ENCODE measurements at regions not wholly inside any gene's neighbourhood (a gene's known extent, or its start where the extent isn't known, plus 50 kb on each side); places are given as distances from the start of the nearest gene placed in this dataset.

DNA sequence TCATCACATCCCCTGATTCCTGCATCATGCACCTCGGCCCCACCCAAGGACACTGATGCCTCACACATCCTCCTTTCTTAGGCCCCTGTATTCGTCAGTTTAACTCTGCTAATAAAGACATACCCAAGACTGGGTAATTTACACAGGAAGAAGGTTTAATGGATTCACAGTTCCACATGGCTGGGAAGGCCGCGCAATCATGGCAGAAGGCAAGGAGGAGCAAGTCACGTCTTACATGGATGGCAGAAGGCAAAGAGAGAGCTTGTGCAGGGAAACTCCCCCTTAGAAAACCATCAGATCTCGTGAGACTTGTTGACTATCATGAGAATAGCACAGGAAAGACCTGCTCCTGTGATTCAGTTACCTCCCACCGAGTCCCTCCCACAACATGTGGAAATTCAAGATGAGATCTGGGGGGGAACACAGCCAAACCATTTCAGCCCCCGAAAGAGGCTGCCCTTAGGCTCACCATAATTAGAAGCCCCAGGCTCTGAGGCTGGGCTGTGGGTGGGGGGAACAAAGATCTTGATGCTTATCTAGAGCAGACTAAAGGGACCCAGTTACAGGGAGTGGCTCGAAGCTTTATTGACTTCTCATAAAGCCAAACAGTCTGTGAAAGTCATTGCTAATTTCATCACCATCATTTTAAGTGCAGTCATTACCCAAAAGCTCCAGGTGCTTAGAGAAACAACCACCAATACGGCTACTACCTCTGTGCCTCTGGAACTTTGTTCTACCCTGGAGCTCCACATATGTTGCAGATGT lies 181.5 kb downstream of the MATN1 start:
- H3K36me3 ChIP-seq (replicated peaks; ENCODE audit: control insufficient read depth, insufficient read depth, low read length), result no peaks in the 10 kb centered on the region
- H3K4me3 ChIP-seq (ENCODE audit: insufficient read depth, low read depth, low read length), result no peak overlapping the region
- no peak for DNase-seq
- H3K27me3 ChIP-seq (ENCODE audit: control insufficient read depth, insufficient read depth, low read length), result no peaks in the 10 kb centered on the region

DNA sequence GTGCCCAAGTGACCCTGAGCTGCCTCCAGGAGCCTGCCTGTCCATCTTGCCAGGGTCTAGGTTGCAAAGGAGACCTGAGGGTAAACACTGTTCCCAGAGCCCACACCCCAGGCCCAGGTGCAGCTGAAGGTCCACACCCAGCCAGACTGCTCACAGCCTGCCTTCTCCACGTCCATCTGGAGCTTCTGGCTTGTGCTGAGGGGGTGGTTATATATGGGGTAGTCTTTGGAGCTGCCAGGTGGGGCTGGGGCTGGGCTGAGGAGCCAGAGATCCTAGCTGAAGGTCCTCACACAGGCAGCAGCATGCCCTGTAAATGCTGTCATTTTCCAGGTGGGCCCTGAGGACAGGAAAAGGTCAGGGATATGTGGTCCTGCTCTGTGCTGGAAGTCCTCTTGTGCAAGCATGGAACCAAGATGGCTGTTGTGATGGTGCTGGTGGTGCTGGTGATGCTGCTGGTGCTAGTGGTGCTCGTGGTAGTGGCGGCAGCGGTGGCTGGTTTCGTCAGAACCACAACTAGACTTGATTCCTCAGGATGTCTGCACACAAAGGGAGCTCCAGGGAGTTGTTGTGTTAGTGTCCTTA lies 182.7 kb downstream of the MATN1 start:
- no peaks in the 10 kb centered on the region for H3K27me3 ChIP-seq (ENCODE audit: control insufficient read depth, insufficient read depth, low read length)
- H3K4me3 ChIP-seq (ENCODE audit: insufficient read depth, low read depth, low read length), result no peak overlapping the region
- no peak for DNase-seq
- H3K36me3 ChIP-seq (replicated peaks; ENCODE audit: control insufficient read depth, insufficient read depth, low read length), result no peaks in the 10 kb centered on the region

DNA sequence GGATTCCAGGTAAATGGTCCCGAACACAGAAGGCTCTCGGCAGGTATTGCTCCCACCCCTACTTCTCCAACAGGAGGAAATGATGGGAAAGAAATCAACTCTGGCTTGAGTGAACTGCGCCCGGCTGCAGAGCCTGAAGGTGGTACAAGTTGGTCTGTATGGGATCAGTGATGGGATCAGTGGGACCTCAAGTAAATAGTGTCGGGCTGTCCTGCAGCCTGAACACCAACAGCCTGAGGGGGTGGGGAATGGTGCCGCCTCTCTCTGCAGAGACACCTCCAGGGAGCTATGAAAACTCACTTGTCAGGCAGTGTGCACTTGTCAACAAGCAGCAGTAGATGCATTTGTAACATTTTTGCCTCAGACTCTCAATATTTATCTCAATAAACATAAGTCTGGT lies 183.5 kb downstream of the MATN1 start:
- no peaks in the 10 kb centered on the region for H3K27me3 ChIP-seq (ENCODE audit: control insufficient read depth, insufficient read depth, low read length)
- H3K4me3 ChIP-seq (ENCODE audit: insufficient read depth, low read depth, low read length), result no peak overlapping the region
- no peak for DNase-seq
- H3K36me3 ChIP-seq (replicated peaks; ENCODE audit: control insufficient read depth, insufficient read depth, low read length), result no peaks in the 10 kb centered on the region

DNA sequence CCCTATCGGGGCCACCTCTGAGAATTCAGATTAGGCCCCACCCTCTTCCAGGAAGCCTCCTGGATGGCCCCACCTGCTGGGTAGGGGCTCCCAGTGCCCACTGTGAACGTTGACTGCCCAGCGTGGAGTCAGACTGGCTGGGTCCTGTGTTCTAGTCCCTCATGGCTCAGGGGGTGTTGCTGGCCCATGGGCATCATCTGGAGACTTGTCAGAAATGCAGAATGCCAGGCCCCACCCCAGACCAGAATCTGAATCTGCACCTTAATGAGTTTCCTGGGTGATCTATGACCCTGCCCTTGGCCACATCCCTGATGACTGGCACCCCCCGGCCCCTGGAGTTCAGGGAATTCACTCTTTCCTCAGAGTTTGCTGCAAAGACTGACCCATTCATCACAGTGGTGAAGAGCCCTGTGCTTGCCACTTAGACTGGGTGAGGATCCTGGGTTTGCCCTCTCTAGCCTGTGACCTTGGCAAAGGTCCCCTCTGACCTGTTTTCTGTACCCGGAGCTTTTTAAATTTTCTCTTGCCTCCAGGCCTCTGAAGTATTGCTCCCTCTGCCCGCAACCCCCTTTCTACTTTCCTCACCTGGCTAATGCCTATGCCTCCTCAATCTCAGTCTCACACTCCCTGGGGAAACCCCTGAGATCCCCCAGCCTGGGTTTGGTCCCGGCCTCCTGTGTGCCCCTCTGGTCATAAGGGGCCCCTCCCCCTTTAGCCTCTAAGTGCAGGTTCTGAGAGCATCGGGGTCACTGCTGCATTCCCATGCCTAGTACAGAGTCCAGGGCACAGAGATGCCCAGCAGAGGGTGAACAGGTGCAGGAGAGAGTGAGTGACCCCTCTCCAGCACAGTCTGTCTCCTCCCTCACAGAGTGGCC lies 184.2 kb downstream of the MATN1 start:
- Histone ChIP-seq H3K27me3 (ENCODE audit: control insufficient read depth, insufficient read depth, low read length) (no peaks in the 10 kb centered on the region), H3K4me3 (ENCODE audit: insufficient read depth, low read depth, low read length) (no peak overlapping the region), H3K36me3 (replicated peaks; ENCODE audit: control insufficient read depth, insufficient read depth, low read length) (no peaks in the 10 kb centered on the region)
- no peak for DNase-seq

DNA sequence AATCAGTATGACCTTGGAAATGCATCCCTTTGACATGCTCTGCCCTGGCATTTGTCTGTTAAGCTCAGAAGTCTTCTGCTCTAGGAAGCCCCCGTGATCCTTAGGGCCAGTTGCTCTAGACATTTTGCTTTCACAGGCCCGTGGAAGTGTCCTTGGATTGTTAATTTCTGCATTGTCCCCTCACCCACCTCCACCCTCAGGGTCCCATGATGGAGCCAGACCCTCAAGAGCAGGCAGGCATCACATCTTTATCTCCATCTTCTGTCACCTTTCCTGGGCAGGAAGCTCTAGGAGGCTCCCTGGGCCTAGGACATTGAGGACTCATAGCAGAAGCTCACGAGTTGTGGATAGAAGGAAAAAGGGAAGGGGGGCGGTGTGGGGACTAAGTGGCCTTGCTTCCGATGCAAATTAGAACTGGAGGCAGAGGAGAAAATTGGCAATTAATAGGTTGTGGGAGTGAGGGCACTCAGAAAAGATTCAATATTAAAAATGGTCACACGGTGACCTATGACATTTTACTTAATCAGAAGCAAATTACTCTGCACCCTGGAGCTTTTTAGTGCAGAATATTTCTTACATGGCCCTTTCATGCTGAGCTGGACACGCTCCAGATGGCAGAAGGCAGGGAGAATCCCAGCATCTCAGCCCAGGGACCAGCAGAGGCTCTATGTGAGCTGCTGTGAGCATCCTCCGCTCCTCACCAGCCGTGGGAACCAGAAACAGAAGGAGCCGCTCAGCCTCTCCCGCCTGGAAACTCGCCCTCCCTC lies 185.0 kb downstream of the MATN1 start:
- DNase-seq, result no peak
- no peak overlapping the region for H3K4me3 ChIP-seq (ENCODE audit: insufficient read depth, low read depth, low read length)
- H3K27me3 ChIP-seq (ENCODE audit: control insufficient read depth, insufficient read depth, low read length), result no peaks in the 10 kb centered on the region
- no peaks in the 10 kb centered on the region for H3K36me3 ChIP-seq (replicated peaks; ENCODE audit: control insufficient read depth, insufficient read depth, low read length)

DNA sequence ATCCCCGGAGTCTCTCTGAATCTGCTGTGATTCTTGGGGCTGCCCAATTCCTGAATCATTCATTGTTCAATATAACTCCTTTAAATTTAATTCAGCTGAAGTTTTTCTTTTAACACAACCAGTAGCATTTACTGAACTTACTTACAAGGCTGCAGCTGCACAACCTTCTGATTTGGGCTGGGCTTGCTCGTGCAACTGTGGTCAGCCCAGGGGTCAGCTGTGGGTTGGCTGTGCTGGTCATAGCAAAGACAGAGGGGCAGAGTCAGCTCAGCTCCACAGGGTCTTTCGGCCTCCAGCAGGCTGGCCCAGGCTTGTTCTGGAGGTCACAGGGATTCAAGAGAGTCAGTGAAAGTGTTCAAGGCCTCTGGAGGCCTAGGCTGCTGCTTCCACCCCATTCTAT lies 186.1 kb downstream of the MATN1 start:
- Histone ChIP-seq H3K4me3 (ENCODE audit: insufficient read depth, low read depth, low read length) (no peak overlapping the region), H3K27me3 (ENCODE audit: control insufficient read depth, insufficient read depth, low read length) (no peaks in the 10 kb centered on the region)

DNA sequence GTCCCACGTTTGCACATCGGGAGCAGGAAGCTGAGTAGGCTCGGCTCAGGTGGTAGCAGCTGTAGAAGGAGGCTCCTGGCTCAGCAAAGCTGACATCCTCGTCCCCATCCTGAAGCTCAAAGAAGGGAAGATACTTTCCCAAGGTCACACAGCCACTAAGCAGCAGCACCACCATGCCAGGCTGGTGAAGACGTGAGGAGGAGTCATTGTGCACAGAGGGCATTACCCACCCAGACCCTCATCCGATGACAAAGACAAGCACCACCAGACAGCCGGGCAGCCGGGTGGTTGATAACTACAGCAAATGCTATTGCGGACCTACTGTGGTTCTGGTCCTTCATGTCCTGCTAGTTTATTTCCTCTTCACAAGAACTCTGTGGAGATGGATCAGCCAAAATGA lies 186.9 kb downstream of the MATN1 start:
- Histone ChIP-seq H3K27me3 (ENCODE audit: control insufficient read depth, insufficient read depth, low read length) (no peaks in the 10 kb centered on the region), H3K36me3 (replicated peaks; ENCODE audit: control insufficient read depth, insufficient read depth, low read length) (no peaks in the 10 kb centered on the region), H3K4me3 (ENCODE audit: insufficient read depth, low read depth, low read length) (no peak overlapping the region)
- DNase-seq, result no peak

More for the DNA sequence above, 186.1 kb downstream of the MATN1 start:
- DNase-seq, result no peak
- H3K36me3 ChIP-seq (replicated peaks; ENCODE audit: control insufficient read depth, insufficient read depth, low read length), result no peaks in the 10 kb centered on the region

DNA sequence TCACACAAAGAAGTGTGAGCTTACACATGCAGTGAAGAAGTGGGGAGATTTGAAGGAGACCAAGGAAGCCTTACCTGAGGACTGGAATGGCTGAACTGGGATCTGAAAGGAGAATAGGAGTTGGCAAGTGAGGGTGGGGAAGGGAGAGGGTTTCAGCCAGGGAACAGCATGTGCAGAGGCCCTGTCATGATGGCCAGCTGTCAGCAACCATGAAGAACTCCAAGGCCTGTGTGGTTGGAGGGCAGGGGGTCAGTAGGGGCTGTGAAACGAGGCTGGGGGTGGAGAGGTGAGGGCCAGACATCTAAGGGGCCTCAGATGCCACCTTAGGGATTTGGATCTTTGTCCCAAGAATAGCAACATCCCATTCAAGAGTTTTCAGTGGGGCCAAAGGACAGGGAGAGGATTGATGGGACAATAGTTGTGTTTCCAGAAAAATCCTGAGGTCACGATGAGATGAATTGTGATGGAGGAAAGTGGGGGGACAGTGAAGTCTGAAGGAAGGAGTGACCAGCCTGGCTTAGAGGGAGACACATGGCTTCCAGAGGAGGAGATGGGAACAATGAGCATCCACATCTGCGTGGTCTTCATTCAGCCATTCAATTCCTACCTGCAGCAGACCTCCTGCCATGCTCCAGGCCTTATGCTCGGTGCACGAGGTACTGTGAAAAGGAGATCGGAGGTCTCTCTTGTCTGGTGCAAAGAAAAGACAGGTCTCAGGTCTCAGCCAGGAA lies 187.6 kb downstream of the MATN1 start:
- no peaks in the 10 kb centered on the region for H3K36me3 ChIP-seq (replicated peaks; ENCODE audit: control insufficient read depth, insufficient read depth, low read length)
- DNase-seq, result no peak
- no peaks in the 10 kb centered on the region for H3K27me3 ChIP-seq (ENCODE audit: control insufficient read depth, insufficient read depth, low read length)
- H3K4me3 ChIP-seq (ENCODE audit: insufficient read depth, low read depth, low read length), result no peak overlapping the region

DNA sequence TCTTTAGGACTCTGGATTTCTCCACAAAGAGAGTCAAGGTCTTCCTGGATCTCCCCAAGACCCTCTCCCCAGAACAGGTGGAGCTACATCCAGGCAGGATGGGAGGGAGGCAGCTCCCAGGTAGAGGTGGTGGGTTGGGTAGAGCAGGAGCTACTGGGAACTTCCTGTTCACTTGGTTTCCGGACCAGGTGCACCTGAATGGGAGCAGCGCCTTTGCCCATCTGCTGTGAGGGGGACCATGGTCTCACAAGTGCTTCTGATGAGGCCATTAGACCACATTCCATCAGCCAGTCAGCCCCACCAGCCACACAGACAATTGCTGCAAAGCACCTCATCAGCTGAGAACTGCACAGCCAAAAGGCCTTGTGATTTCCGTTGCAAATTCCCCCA lies 188.8 kb downstream of the MATN1 start:
- no peaks in the 10 kb centered on the region for H3K36me3 ChIP-seq (replicated peaks; ENCODE audit: control insufficient read depth, insufficient read depth, low read length)
- no peak overlapping the region for H3K4me3 ChIP-seq (ENCODE audit: insufficient read depth, low read depth, low read length)
- DNase-seq, result no peak
- no peaks in the 10 kb centered on the region for H3K27me3 ChIP-seq (ENCODE audit: control insufficient read depth, insufficient read depth, low read length)

DNA sequence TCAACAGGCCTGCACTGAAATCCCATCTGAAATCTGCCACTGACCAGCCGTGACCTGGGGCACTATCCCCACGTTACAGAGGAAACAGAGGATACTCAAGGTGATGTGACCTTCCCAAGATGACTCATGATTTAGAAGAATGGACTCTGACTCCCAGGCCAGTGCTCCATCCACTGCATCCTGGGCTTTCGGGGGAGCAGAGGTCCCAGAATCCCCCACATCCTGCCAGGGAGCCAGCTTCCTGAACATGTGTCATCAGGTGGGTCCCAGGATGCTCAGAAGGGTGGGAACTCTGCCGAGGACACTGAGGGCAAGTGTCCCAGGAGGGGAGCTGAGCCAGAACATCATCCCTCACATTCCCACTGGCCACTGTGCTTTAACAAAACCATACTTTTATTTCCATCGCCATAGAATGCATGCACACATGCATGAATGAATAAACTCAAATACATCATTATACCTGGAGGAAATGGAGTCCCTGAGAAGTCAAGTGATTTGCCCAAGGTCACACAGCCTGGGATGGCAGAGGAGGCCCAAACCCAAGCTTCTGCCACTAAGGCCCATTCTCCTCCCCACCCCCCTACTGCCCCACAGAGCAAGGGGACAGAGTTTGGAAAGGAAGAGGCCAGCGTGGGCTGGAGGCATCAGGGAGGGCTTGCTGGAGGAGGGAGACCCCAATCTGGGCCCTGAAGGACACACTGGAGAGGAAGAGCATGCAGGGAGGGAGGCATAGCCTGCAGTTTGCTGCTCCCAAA lies 189.4 kb downstream of the MATN1 start:
- Histone ChIP-seq H3K36me3 (replicated peaks; ENCODE audit: control insufficient read depth, insufficient read depth, low read length) (no peaks in the 10 kb centered on the region), H3K27me3 (ENCODE audit: control insufficient read depth, insufficient read depth, low read length) (no peaks in the 10 kb centered on the region), H3K4me3 (ENCODE audit: insufficient read depth, low read depth, low read length) (no peak overlapping the region)
- DNase-seq, result no peak

DNA sequence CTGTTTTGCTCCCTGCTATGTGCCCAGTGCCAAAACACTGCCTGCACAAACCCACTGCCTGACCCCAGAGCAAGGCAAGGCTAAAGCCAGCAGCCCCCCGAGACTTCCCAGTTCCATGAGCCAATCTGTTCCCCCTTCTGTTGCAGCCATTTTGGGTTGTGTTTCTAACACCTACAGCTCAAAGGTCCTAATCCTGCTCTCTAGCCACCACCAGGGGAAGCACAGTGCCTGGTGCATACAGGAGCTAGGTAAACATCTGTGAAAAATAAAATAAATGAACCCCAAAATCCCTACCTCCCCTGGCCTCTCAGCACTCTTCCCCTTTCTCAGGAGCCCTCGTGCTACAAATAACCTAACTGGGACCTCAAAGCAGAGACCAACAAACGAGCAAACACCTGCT lies 190.2 kb downstream of the MATN1 start:
- no peak for DNase-seq
- H3K36me3 ChIP-seq (replicated peaks; ENCODE audit: control insufficient read depth, insufficient read depth, low read length), result no peaks in the 10 kb centered on the region
- no peak overlapping the region for H3K4me3 ChIP-seq (ENCODE audit: insufficient read depth, low read depth, low read length)
- H3K27me3 ChIP-seq (ENCODE audit: control insufficient read depth, insufficient read depth, low read length), result no peaks in the 10 kb centered on the region

DNA sequence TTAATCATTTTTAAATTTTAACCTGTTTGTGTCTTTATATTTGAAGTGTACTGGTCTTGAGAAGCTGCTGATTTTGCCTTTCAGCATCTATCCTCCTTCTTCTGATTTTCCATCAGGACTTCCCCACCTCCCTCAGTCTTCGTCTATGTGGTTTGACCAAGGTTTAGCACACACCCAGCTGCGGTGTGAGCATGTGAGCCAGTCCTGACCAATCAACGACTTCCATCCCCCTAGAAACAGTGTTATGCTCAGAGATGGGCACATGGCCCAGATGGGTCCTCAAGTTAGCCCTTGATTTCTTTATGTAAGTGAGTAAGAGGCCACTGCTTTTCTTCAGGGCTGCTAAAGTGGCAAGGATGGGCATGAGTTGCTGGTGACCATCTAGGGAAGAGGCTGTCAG lies 190.8 kb downstream of the MATN1 start:
- Histone ChIP-seq H3K36me3 (replicated peaks; ENCODE audit: control insufficient read depth, insufficient read depth, low read length) (no peaks in the 10 kb centered on the region), H3K27me3 (ENCODE audit: control insufficient read depth, insufficient read depth, low read length) (no peaks in the 10 kb centered on the region), H3K4me3 (ENCODE audit: insufficient read depth, low read depth, low read length) (no peak overlapping the region)
- DNase-seq, result no peak

DNA sequence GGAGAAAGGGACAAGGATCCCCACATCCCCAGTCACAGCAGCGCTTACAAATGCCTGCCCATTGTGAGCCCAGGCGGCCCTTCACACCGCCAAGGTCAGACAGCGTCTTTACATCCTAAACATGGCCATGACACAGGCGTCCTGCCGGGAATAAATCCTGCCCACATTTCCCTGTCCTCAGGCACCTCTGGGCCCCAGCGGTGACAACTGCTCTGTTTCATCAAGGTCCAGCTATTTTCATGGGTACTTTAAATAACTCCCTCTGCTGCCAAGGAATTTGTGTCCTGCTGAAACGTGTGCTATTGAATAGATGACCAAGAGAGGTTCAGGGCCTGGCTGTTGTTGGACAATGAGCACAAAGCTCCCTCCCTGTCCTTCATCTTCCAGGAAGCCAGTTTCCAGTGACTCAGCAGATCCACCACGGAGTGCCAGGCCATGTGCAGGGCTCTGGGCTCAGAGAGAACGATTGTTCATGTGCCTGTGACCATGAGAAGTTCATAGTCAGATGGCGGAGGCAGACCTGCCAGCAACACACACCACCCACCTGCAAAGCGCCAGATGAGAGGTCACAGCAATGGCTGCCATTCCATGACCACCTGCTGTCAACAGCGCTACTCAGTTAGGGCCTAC lies 195.8 kb downstream of the MATN1 start:
- DNase-seq, result no peak
- H3K4me3 ChIP-seq (ENCODE audit: insufficient read depth, low read depth, low read length), result no peak overlapping the region

More for the DNA sequence above, 195.8 kb downstream of the MATN1 start:
- Histone ChIP-seq H3K36me3 (replicated peaks; ENCODE audit: control insufficient read depth, insufficient read depth, low read length) (no peaks in the 10 kb centered on the region), H3K27me3 (ENCODE audit: control insufficient read depth, insufficient read depth, low read length) (no peaks in the 10 kb centered on the region)

Data from H7 (cell line).